GM23338 (cell line): ENCODE measurements at regions not wholly inside any gene's neighbourhood (a gene's known extent, or its start where the extent isn't known, plus 50 kb on each side); places are given as distances from the start of the nearest gene placed in this dataset.
"Not testable (repeated sequence)": the region's sequence is repeated elsewhere in the genome, so short reads cannot be mapped to it uniquely, and the experiment has no call there.

Source experiments
- ATAC-seq: fragments of 200-7000 bp; cut with Tn5 transposase; 3 replicates; pipeline ENCODE4 v1.9.1; 2020
- DNase-seq: peaks from one replicate; pipeline ENCODE4 v3.0.0-alpha.2; 2015; ENCODE audit warnings: low spot score
- H2AFZ ChIP-seq: fragments of 200-600 bp; sonication (generic); 2 replicates; pipeline ENCODE4 v1.8.0; 2016; ENCODE audit warnings: antibody characterized with exemption, mild to moderate bottlenecking, moderate library complexity
- H3F3A ChIP-seq: fragments of 200-600 bp; sonication (generic); replicated peaks from 2 replicates; pipeline ENCODE4 v1.8.0; 2017; ENCODE audit warnings: antibody characterized with exemption, mixed run types, low read depth
- H3K27ac ChIP-seq: fragments of 200-600 bp; sonication (generic); 2 replicates; pipeline ENCODE4 v1.6.1; 2016; ENCODE audit warnings: low read depth
- H3K27me3 ChIP-seq: fragments of 200-600 bp; sonication (generic); 2 replicates; pipeline ENCODE4 v1.8.0; 2016; ENCODE audit warnings: mild to moderate bottlenecking, mixed run types, moderate library complexity; ENCODE audit not compliant: insufficient read depth
- H3K36me3 ChIP-seq: fragments of 200-600 bp; sonication (generic); 2 replicates; pipeline ENCODE4 v1.8.0; 2016; ENCODE audit warnings: mild to moderate bottlenecking; ENCODE audit not compliant: insufficient read depth
- H3K4me1 ChIP-seq: fragments of 200-600 bp; sonication (generic); 2 replicates; pipeline ENCODE4 v1.8.0; 2016; ENCODE audit warnings: mild to moderate bottlenecking, moderate library complexity; ENCODE audit not compliant: insufficient read depth
- H3K4me2 ChIP-seq: fragments of 200-600 bp; sonication (generic); 2 replicates; pipeline ENCODE4 v1.7.1; 2017; ENCODE audit warnings: mixed run types
- H3K4me3 ChIP-seq: fragments of 200-600 bp; sonication (generic); 2 replicates; pipeline ENCODE4 v1.6.1; 2016; ENCODE audit warnings: mixed run types
- H3K79me2 ChIP-seq: fragments of 200-600 bp; sonication (generic); replicated peaks from 2 replicates; pipeline ENCODE4 v1.8.0; 2017; ENCODE audit warnings: mild to moderate bottlenecking; ENCODE audit not compliant: insufficient read depth
- H3K9me2 ChIP-seq: fragments of 200-600 bp; sonication (generic); 2 replicates; pipeline ENCODE4 v1.8.0; 2017; ENCODE audit not compliant: insufficient read depth
- H4K20me1 ChIP-seq: fragments of 200-600 bp; sonication (generic); replicated peaks from 2 replicates; pipeline ENCODE4 v1.8.0; 2017; ENCODE audit warnings: mild to moderate bottlenecking; ENCODE audit not compliant: insufficient read depth
- H3K27ac Mint-ChIP-seq: 2 replicates; pipeline ENCODE4 v1.8.0; 2020; ENCODE audit warnings: inconsistent platforms, mild to moderate bottlenecking, moderate library complexity, mixed read lengths
- H3K27me3 Mint-ChIP-seq: 3 replicates; pipeline ENCODE4 v1.8.0; 2022; ENCODE audit warnings: low read depth, mild to moderate bottlenecking, moderate library complexity, mixed read lengths, inconsistent platforms; ENCODE audit not compliant: insufficient read depth, poor library complexity
- H3K36me3 Mint-ChIP-seq: 3 replicates; pipeline ENCODE4 v1.8.0; 2021; ENCODE audit warnings: low read depth, mild to moderate bottlenecking, inconsistent platforms, moderate library complexity, mixed read lengths
- H3K4me1 Mint-ChIP-seq: 3 replicates; pipeline ENCODE4 v1.8.0; 2020; ENCODE audit warnings: mild to moderate bottlenecking, inconsistent platforms, mixed read lengths
- H3K4me3 Mint-ChIP-seq: 3 replicates; pipeline ENCODE4 v1.8.0; 2021; ENCODE audit warnings: moderate library complexity, mild to moderate bottlenecking, inconsistent platforms, mixed read lengths
- H3K9me3 Mint-ChIP-seq: 3 replicates; pipeline ENCODE4 v1.8.0; 2020; ENCODE audit warnings: moderate library complexity, mild to moderate bottlenecking, inconsistent platforms, mixed read lengths
- CREB1 ChIP-seq: fragments of 250-450 bp; sonication (Bioruptor Pico); IDR thresholded peaks from 2 replicates; pipeline ENCODE4 v1.5.0; 2020; ENCODE audit warnings: low read depth, mild to moderate bottlenecking, moderate library complexity
- EZH2 ChIP-seq: fragments of 200-600 bp; sonication (generic); IDR thresholded peaks from one replicate; pipeline ENCODE4 v1.8.0; 2017; ENCODE audit warnings: antibody characterized with exemption, mild to moderate bottlenecking, low read depth; ENCODE audit not compliant: unreplicated experiment
- EZH2phosphoT487 ChIP-seq: fragments of 200-600 bp; sonication (generic); IDR thresholded peaks from one replicate; pipeline ENCODE4 v1.8.1; 2018; ENCODE audit warnings: antibody characterized with exemption; ENCODE audit not compliant: unreplicated experiment
- JUNB ChIP-seq: IDR thresholded peaks from one replicate; pipeline ENCODE4 v1.6.1; 2016; ENCODE audit warnings: antibody characterized with exemption; ENCODE audit not compliant: unreplicated experiment
- NANOG ChIP-seq: IDR thresholded peaks from 2 replicates; pipeline ENCODE4 v1.6.1; 2016; ENCODE audit warnings: antibody characterized with exemption, borderline replicate concordance
- ZNF114 ChIP-seq: fragments of 250-450 bp; sonication (Bioruptor Pico); IDR thresholded peaks from 2 replicates; pipeline ENCODE4 v1.5.0; 2020; ENCODE audit warnings: mild to moderate bottlenecking, moderate library complexity
- TF ChIP-seq, protein P1 (sequence below): IDR thresholded peaks from one replicate; pipeline ENCODE4 v1.6.1; 2018; ENCODE audit warnings: antibody characterized with exemption; ENCODE audit not compliant: unreplicated experiment
- TF ChIP-seq, protein P2 (sequence below), 2 experiments: fragments of 200-600 bp in 1 of 2; sonication (generic) in 1 of 2; conservative IDR thresholded peaks; 2 replicates each; pipeline versions ENCODE4 v1.5.1 to v1.6.1; 2016 to 2017; ENCODE audit warnings: antibody characterized with exemption in 2 of 2, low read depth in 2 of 2, mild to moderate bottlenecking in 2 of 2, moderate library complexity in 1 of 2
- TF ChIP-seq, protein P3 (sequence below): fragments of 250-450 bp; sonication (Bioruptor Pico); IDR thresholded peaks from 2 replicates; pipeline ENCODE4 v1.5.0; 2020; ENCODE audit warnings: mild to moderate bottlenecking, moderate library complexity

DNA sequence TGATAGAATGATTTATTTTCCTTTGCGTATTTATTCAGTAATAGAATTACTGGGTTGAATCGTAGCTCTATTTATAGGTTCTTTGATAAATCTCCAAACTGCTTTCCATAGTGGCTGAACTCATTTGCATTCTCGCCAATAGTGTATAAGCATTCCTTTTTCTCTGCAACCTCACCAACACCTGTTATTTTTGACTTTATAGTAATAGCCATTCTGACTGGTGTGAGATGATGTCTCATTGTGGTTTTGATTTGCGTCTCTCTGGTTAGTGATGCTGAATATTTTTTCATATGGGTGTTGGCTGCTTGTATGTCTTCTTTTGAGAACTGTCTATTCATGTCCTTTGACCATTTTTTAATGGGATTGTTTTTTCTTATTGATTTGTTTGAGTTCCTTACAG is 160.7 kb downstream of the MID1IP1 start:
- H3K4me3 ChIP-seq: no peak overlapping the region
- DNase-seq (no peak), ATAC-seq (no peak)
- no peaks in the 10 kb centered on the region for H3K79me2 ChIP-seq
- Mint-ChIP-seq H3K27me3 (peaks cover 2% of the 10 kb centered on the region), H3K4me1 (peaks cover 17% of the 10 kb centered on the region; the same call in 2 of the 3 replicates), H3K36me3 (peaks cover 15% of the 10 kb centered on the region; the same call in 2 of the 3 replicates), H3K27ac (no peak overlapping the region), H3K4me3 (no peak overlapping the region), H3K9me3 (peaks cover 18% of the 10 kb centered on the region)
- no peak overlapping the region for H2AFZ ChIP-seq
- H3K36me3 ChIP-seq: no peaks in the 10 kb centered on the region
- TF ChIP-seq, protein P1, sequence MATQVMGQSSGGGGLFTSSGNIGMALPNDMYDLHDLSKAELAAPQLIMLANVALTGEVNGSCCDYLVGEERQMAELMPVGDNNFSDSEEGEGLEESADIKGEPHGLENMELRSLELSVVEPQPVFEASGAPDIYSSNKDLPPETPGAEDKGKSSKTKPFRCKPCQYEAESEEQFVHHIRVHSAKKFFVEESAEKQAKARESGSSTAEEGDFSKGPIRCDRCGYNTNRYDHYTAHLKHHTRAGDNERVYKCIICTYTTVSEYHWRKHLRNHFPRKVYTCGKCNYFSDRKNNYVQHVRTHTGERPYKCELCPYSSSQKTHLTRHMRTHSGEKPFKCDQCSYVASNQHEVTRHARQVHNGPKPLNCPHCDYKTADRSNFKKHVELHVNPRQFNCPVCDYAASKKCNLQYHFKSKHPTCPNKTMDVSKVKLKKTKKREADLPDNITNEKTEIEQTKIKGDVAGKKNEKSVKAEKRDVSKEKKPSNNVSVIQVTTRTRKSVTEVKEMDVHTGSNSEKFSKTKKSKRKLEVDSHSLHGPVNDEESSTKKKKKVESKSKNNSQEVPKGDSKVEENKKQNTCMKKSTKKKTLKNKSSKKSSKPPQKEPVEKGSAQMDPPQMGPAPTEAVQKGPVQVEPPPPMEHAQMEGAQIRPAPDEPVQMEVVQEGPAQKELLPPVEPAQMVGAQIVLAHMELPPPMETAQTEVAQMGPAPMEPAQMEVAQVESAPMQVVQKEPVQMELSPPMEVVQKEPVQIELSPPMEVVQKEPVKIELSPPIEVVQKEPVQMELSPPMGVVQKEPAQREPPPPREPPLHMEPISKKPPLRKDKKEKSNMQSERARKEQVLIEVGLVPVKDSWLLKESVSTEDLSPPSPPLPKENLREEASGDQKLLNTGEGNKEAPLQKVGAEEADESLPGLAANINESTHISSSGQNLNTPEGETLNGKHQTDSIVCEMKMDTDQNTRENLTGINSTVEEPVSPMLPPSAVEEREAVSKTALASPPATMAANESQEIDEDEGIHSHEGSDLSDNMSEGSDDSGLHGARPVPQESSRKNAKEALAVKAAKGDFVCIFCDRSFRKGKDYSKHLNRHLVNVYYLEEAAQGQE: no peak
- TF ChIP-seq CREB1 (no peak), EZH2phosphoT487 (no peak), ZNF114 (CRISPR knock-in tag) (no peak), EZH2 (no peak), NANOG (no peak), JUNB (no peak)
- TF ChIP-seq, protein P2, sequence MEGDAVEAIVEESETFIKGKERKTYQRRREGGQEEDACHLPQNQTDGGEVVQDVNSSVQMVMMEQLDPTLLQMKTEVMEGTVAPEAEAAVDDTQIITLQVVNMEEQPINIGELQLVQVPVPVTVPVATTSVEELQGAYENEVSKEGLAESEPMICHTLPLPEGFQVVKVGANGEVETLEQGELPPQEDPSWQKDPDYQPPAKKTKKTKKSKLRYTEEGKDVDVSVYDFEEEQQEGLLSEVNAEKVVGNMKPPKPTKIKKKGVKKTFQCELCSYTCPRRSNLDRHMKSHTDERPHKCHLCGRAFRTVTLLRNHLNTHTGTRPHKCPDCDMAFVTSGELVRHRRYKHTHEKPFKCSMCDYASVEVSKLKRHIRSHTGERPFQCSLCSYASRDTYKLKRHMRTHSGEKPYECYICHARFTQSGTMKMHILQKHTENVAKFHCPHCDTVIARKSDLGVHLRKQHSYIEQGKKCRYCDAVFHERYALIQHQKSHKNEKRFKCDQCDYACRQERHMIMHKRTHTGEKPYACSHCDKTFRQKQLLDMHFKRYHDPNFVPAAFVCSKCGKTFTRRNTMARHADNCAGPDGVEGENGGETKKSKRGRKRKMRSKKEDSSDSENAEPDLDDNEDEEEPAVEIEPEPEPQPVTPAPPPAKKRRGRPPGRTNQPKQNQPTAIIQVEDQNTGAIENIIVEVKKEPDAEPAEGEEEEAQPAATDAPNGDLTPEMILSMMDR (conservative IDR thresholded peaks at IDR 0.05; ENCODE audit: low read depth in 2 of 2): no peak
- TF ChIP-seq, protein P3, sequence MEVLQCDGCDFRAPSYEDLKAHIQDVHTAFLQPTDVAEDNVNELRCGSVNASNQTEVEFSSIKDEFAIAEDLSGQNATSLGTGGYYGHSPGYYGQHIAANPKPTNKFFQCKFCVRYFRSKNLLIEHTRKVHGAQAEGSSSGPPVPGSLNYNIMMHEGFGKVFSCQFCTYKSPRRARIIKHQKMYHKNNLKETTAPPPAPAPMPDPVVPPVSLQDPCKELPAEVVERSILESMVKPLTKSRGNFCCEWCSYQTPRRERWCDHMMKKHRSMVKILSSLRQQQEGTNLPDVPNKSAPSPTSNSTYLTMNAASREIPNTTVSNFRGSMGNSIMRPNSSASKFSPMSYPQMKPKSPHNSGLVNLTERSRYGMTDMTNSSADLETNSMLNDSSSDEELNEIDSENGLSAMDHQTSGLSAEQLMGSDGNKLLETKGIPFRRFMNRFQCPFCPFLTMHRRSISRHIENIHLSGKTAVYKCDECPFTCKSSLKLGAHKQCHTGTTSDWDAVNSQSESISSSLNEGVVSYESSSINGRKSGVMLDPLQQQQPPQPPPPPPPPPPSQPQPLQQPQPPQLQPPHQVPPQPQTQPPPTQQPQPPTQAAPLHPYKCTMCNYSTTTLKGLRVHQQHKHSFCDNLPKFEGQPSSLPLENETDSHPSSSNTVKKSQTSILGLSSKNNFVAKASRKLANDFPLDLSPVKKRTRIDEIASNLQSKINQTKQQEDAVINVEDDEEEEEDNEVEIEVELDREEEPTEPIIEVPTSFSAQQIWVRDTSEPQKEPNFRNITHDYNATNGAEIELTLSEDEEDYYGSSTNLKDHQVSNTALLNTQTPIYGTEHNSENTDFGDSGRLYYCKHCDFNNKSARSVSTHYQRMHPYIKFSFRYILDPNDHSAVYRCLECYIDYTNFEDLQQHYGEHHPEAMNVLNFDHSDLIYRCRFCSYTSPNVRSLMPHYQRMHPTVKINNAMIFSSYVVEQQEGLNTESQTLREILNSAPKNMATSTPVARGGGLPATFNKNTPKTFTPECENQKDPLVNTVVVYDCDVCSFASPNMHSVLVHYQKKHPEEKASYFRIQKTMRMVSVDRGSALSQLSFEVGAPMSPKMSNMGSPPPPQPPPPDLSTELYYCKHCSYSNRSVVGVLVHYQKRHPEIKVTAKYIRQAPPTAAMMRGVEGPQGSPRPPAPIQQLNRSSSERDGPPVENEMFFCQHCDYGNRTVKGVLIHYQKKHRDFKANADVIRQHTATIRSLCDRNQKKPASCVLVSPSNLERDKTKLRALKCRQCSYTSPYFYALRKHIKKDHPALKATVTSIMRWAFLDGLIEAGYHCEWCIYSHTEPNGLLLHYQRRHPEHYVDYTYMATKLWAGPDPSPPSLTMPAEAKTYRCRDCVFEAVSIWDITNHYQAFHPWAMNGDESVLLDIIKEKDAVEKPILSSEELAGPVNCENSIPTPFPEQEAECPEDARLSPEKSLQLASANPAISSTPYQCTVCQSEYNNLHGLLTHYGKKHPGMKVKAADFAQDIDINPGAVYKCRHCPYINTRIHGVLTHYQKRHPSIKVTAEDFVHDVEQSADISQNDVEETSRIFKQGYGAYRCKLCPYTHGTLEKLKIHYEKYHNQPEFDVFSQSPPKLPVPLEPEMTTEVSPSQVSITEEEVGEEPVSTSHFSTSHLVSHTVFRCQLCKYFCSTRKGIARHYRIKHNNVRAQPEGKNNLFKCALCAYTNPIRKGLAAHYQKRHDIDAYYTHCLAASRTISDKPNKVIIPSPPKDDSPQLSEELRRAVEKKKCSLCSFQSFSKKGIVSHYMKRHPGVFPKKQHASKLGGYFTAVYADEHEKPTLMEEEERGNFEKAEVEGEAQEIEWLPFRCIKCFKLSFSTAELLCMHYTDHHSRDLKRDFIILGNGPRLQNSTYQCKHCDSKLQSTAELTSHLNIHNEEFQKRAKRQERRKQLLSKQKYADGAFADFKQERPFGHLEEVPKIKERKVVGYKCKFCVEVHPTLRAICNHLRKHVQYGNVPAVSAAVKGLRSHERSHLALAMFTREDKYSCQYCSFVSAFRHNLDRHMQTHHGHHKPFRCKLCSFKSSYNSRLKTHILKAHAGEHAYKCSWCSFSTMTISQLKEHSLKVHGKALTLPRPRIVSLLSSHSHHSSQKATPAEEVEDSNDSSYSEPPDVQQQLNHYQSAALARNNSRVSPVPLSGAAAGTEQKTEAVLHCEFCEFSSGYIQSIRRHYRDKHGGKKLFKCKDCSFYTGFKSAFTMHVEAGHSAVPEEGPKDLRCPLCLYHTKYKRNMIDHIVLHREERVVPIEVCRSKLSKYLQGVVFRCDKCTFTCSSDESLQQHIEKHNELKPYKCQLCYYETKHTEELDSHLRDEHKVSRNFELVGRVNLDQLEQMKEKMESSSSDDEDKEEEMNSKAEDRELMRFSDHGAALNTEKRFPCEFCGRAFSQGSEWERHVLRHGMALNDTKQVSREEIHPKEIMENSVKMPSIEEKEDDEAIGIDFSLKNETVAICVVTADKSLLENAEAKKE (CRISPR knock-in tag): no peak
- H3K27me3 ChIP-seq: no peaks in the 10 kb centered on the region
- 0 out of 2 replicates have a peak, but pooled peaks cover 5% of the 10 kb centered on the region for H3K4me1 ChIP-seq
- H3K4me2 ChIP-seq: no peak overlapping the region
- H3F3A ChIP-seq: no peaks in the 10 kb centered on the region
- H3K9me2 ChIP-seq: no peaks in the 10 kb centered on the region
- H4K20me1 ChIP-seq: no peaks in the 10 kb centered on the region
- H3K27ac ChIP-seq: no peak overlapping the region

DNA sequence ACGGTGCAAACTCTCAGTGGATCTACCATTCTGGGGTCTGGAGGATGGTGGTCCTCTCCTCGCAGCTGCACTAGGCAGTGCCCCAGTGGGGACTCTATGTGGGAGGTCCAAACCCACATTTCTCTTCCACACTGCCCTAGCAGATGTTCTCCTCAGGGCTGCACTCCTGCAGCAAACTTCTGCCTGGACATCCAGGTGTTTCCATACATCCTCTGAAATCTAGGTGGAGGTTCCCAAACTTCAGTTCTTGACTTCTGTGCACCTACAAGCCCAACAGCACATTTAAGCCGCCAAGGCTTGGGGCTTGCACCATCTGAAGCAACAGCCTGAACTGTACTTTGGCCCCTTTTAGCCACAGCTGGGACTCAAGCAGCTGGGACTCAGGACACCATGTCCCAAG is 162.0 kb downstream of the MID1IP1 start:
- H3K27me3 ChIP-seq, H3K79me2 ChIP-seq, H3F3A ChIP-seq, H2AFZ ChIP-seq, H4K20me1 ChIP-seq, DNase-seq, H3K4me1 ChIP-seq, H3K27ac ChIP-seq, H3K27ac Mint-ChIP-seq, H3K4me2 ChIP-seq, H3K27me3 Mint-ChIP-seq, H3K4me3 Mint-ChIP-seq, ATAC-seq, H3K9me2 ChIP-seq, H3K36me3 ChIP-seq, H3K4me3 ChIP-seq: not testable (repeated sequence)
- Mint-ChIP-seq H3K4me1 (peaks cover 17% of the 10 kb centered on the region; the same call in 2 of the 3 replicates), H3K9me3 (peaks cover 18% of the 10 kb centered on the region), H3K36me3 (peaks cover 15% of the 10 kb centered on the region; the same call in 2 of the 3 replicates)
